PC-3 (cell line): ENCODE measurements at regions not wholly inside any gene's neighbourhood (a gene's known extent, or its start where the extent isn't known, plus 50 kb on each side); places are given as distances from the start of the nearest gene placed in this dataset.
"Not testable (repeated sequence)": the region's sequence is repeated elsewhere in the genome, so short reads cannot be mapped to it uniquely, and the experiment has no call there.

Experiments used
- ATAC-seq: fragments of 200-7000 bp; cut with Tn5 transposase; 2 replicates; pipeline ENCODE4 v1.9.1; 2020; ENCODE audit warnings: mild to moderate bottlenecking, moderate library complexity
- BruUV-seq: library from RNA; stranded (reverse); fragments of 400-500 nt; replicated peaks from 2 replicates; lab custom pipeline; 2021; lab: Mats Ljungman, UMichigan
- CTCF ChIA-PET: fragments of 300-600 bp; sonication (Branson Sonifier 250); formaldehyde crosslinking; loops from one replicate; lab custom pipeline; 2022; ENCODE audit warnings: antibody characterized with exemption; lab: Charles Lee
- POLR2A ChIA-PET: fragments of 300-600 bp; sonication (Branson Sonifier 250); formaldehyde crosslinking; loops from one replicate; lab custom pipeline; 2022; ENCODE audit warnings: antibody characterized with exemption; ENCODE audit not compliant: unreplicated experiment; lab: Charles Lee
- DNase-seq: peaks from one replicate; pipeline ENCODE4 v3.0.0-alpha.2; 2015
- H2AFZ ChIP-seq: fragments of 300-600 bp; sonication (generic); 2 replicates; pipeline ENCODE4 v1.6.0; 2016; ENCODE audit warnings: antibody characterized with exemption, low read length
- H3F3A ChIP-seq: fragments of 300-600 bp; sonication (generic); one replicate; pipeline ENCODE4 v1.6.0; 2017; ENCODE audit warnings: antibody characterized with exemption, low read length, control low read depth, mild to moderate bottlenecking; ENCODE audit not compliant: unreplicated experiment
- H3K27ac ChIP-seq: fragments of 300-600 bp; sonication (generic); 2 replicates; pipeline ENCODE4 v1.5.1; 2016; ENCODE audit warnings: mild to moderate bottlenecking, low read length
- H3K27me3 ChIP-seq: fragments of 300-600 bp; sonication (generic); 2 replicates; pipeline ENCODE4 v1.6.1; 2016; ENCODE audit warnings: low read length, mixed read lengths
- H3K36me3 ChIP-seq: fragments of 300-600 bp; sonication (generic); 2 replicates; pipeline ENCODE4 v1.6.1; 2016; ENCODE audit warnings: low read depth, mixed run types, low read length, mixed read lengths
- H3K4me1 ChIP-seq: fragments of 300-600 bp; sonication (generic); 2 replicates; pipeline ENCODE4 v1.5.1; 2016; ENCODE audit warnings: low read length; ENCODE audit not compliant: insufficient read depth
- H3K4me2 ChIP-seq: fragments of 300-600 bp; sonication (generic); 2 replicates; pipeline ENCODE4 v1.6.0; 2016; ENCODE audit warnings: low read length
- H3K4me3 ChIP-seq: fragments of 300-600 bp; sonication (generic); 2 replicates; pipeline ENCODE4 v1.5.1; 2016; ENCODE audit warnings: mild to moderate bottlenecking, low read length, mixed read lengths
- H3K79me2 ChIP-seq: fragments of 300-600 bp; sonication (generic); 2 replicates; pipeline ENCODE4 v1.6.1; 2017; ENCODE audit warnings: low read length, mixed read lengths
- H3K9ac ChIP-seq: fragments of 300-600 bp; sonication (generic); 2 replicates; pipeline ENCODE4 v1.6.0; 2016; ENCODE audit warnings: mild to moderate bottlenecking, low read length
- H3K9me2 ChIP-seq: fragments of 300-600 bp; sonication (generic); replicated peaks from 2 replicates; pipeline ENCODE4 v1.6.1; 2016; ENCODE audit warnings: mixed run types, low read length, mixed read lengths
- H3K9me3 ChIP-seq: fragments of 300-600 bp; sonication (generic); 2 replicates; pipeline ENCODE4 v1.6.1; 2016; ENCODE audit warnings: low read length, mixed read lengths
- H4K20me1 ChIP-seq: fragments of 300-600 bp; sonication (generic); 2 replicates; pipeline ENCODE4 v1.6.1; 2016; ENCODE audit warnings: low read length, mixed read lengths
- EZH2 ChIP-seq: fragments of 300-600 bp; sonication (generic); IDR thresholded peaks from one replicate; pipeline ENCODE4 v1.6.1; 2017; ENCODE audit warnings: antibody characterized with exemption, mild to moderate bottlenecking, low read length; ENCODE audit not compliant: unreplicated experiment
- EZH2phosphoT487 ChIP-seq: fragments of 300-600 bp; sonication (generic); IDR thresholded peaks from 2 replicates; pipeline ENCODE4 v1.6.1; 2018; ENCODE audit warnings: mild to moderate bottlenecking, antibody characterized with exemption, low read length, borderline replicate concordance
- intact Hi-C: fragments of 100-400 bp; cut with micrococcal nuclease; formaldehyde crosslinking; loops from 2 replicates; pipeline ENCODE4 v1.9.0; 2023
- TF ChIP-seq, protein P1 (sequence below): fragments of 300-600 bp; sonication (generic); conservative IDR thresholded peaks from 2 replicates; pipeline ENCODE4 v1.5.1; 2017; ENCODE audit warnings: antibody characterized with exemption, low read depth, mild to moderate bottlenecking, low read length

GRCh38 chr3:144023543-144023942 is 51.9 kb downstream of the DIPK2A start:
- H3K4me3 ChIP-seq, H3K4me2 ChIP-seq, H3F3A ChIP-seq, DNase-seq, ATAC-seq, H3K27ac ChIP-seq, H3K4me1 ChIP-seq, H3K79me2 ChIP-seq, H3K9me2 ChIP-seq, intact Hi-C loops, BruUV-seq, H2AFZ ChIP-seq, H3K9ac ChIP-seq, H3K9me3 ChIP-seq, POLR2A ChIA-PET, H3K27me3 ChIP-seq, H3K36me3 ChIP-seq, H4K20me1 ChIP-seq: not testable (repeated sequence)
- CTCF ChIA-PET = interaction anchor here (0.6 kb wide), 1 partner anchor 33 kb away, joined by 7 read pairs; no protein-coding TSS in a partner anchor

DNA sequence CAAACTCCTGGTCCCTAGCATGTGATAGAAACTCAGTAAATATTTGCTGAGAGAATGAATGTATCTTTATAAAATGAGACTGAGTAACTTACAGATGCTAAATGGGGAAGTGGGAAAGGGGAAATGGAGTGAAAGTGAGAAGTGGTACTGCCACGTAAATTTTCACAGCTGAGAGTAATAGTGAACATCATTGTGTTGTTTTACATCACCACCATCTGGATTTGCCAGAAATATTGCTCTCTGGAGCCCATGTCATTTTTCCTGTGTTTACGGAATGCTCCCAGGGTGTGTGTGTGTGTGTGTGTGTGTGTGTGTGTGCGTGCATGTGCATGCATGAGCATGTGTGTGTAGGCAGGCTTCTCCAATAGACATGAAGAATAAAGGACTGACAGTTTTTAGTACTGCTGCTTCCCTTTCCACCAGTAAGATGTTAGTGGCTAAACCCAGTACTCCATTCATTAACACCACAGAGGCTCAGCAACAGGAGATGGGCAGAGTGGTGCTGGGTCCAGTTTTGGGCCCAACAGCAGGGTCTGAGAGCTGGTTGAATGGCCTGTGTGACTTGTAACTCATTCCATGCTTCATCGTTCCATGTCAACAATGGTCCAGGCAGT is 57.3 kb downstream of the DIPK2A start:
- no peak overlapping the region for H3K4me3 ChIP-seq
- H3F3A ChIP-seq = no peaks in the 10 kb centered on the region
- H3K9ac ChIP-seq = no peak overlapping the region
- no peak overlapping the region for H2AFZ ChIP-seq
- no peak overlapping the region for H3K4me2 ChIP-seq
- no peaks in the 10 kb centered on the region for H3K9me3 ChIP-seq
- H3K27me3 ChIP-seq = no peaks in the 10 kb centered on the region
- POLR2A ChIA-PET = no interaction called here
- intact Hi-C loops = no loop called here
- no peaks in the 10 kb centered on the region for H3K36me3 ChIP-seq
- TF ChIP-seq EZH2phosphoT487 (no peak), EZH2 (no peak)
- TF ChIP-seq, protein P1, sequence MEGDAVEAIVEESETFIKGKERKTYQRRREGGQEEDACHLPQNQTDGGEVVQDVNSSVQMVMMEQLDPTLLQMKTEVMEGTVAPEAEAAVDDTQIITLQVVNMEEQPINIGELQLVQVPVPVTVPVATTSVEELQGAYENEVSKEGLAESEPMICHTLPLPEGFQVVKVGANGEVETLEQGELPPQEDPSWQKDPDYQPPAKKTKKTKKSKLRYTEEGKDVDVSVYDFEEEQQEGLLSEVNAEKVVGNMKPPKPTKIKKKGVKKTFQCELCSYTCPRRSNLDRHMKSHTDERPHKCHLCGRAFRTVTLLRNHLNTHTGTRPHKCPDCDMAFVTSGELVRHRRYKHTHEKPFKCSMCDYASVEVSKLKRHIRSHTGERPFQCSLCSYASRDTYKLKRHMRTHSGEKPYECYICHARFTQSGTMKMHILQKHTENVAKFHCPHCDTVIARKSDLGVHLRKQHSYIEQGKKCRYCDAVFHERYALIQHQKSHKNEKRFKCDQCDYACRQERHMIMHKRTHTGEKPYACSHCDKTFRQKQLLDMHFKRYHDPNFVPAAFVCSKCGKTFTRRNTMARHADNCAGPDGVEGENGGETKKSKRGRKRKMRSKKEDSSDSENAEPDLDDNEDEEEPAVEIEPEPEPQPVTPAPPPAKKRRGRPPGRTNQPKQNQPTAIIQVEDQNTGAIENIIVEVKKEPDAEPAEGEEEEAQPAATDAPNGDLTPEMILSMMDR = no peak
- BruUV-seq = no TSS peak
- H4K20me1 ChIP-seq = no peaks in the 10 kb centered on the region
- H3K4me1 ChIP-seq = no peaks in the 10 kb centered on the region
- H3K79me2 ChIP-seq = no peaks in the 10 kb centered on the region
- DNase-seq = no peak
- H3K9me2 ChIP-seq = no peaks in the 10 kb centered on the region
- CTCF ChIA-PET = no interaction called here
- H3K27ac ChIP-seq = no peak overlapping the region
- ATAC-seq = no peak

- H3K4me2 ChIP-seq = no peak overlapping the region
- no peak for ATAC-seq
- H3F3A ChIP-seq = no peaks in the 10 kb centered on the region
- intact Hi-C loops = no loop called here
- TF ChIP-seq EZH2 = no peak
- TF ChIP-seq, protein P1 = no peak
- TF ChIP-seq EZH2phosphoT487 = no peak
- no peaks in the 10 kb centered on the region for H3K9me3 ChIP-seq
- H3K4me3 ChIP-seq = no peak overlapping the region
- POLR2A ChIA-PET = interaction anchor here (0.5 kb wide), 1 partner anchor 133 kb away, joined by 4 read pairs; no protein-coding TSS in a partner anchor
- no peaks in the 10 kb centered on the region for H3K4me1 ChIP-seq
- H3K9me2 ChIP-seq = no peaks in the 10 kb centered on the region
- CTCF ChIA-PET = no interaction called here
- no peak for DNase-seq
- no peaks in the 10 kb centered on the region for H3K27me3 ChIP-seq
- no peaks in the 10 kb centered on the region for H3K36me3 ChIP-seq
- H3K79me2 ChIP-seq = no peaks in the 10 kb centered on the region
- H2AFZ ChIP-seq = no peak overlapping the region
- H3K27ac ChIP-seq = no peak overlapping the region
- no peak overlapping the region for H3K9ac ChIP-seq
- no peaks in the 10 kb centered on the region for H4K20me1 ChIP-seq
- no TSS peak for BruUV-seq
Observed at GRCh38 chr3:144029769-144030168, 58.1 kb downstream of the DIPK2A start.
